ENCODE measurements at regions not wholly inside any gene's neighbourhood (a gene's known extent, or its start where the extent isn't known, plus 50 kb on each side); places are given as distances from the start of the nearest gene placed in this dataset.

- TF ChIP-seq POLR2A (IDR thresholded peaks at IDR 0.05) (no peak), CTCF (IDR thresholded peaks at IDR 0.05) (no peak), EP300 (IDR thresholded peaks at IDR 0.05; ENCODE audit: low read depth) (no peak)
Observed at GRCh38 chr14:44027397-44027796, 479.7 kb downstream of the FSCB start.
